AG09309 (cell line): ENCODE measurements at regions not wholly inside any gene's neighbourhood (a gene's known extent, or its start where the extent isn't known, plus 50 kb on each side); places are given as distances from the start of the nearest gene placed in this dataset.
A peak's percentile ranks its signal among the peaks of the same experiment; 100 is the strongest.

Source experiments
- DNase-seq: peaks from one replicate; pipeline ENCODE4 v3.0.0-alpha.2; 2010; ENCODE audit warnings: low read depth
- H3K4me3 ChIP-seq: 2 replicates; pipeline ENCODE4 v1.5.1; 2011; ENCODE audit warnings: mild to moderate bottlenecking, low read depth, low read length, moderate library complexity; ENCODE audit not compliant: control insufficient read depth
- TF ChIP-seq, protein P1 (sequence below): IDR thresholded peaks from 2 replicates; pipeline ENCODE4 v1.5.1; 2011; ENCODE audit warnings: mild to moderate bottlenecking, low read depth, low read length, inconsistent platforms; ENCODE audit not compliant: insufficient read depth, control insufficient read depth; ENCODE audit errors: missing control alignments

DNA sequence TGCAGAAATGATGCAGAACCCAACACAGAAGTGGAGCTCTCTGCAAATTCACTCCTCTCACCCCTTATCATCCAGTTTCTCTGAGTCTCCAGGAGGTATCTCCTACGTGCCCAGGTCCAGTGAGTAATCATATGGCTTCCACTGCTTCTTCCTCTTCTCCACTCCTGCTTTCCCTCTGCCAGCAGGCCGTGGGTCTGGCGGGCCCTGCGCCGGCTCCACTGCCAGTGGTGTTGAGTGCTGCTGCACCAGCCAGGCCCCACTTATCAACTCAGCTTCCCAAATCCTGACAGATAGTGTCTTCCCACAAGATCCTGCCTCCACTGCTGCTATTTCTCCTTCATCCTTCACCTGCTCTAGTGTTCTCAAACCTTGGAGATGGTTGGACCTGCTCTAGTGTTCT lies 227.6 kb upstream of the PARD3B start:
- TF ChIP-seq, protein P1, sequence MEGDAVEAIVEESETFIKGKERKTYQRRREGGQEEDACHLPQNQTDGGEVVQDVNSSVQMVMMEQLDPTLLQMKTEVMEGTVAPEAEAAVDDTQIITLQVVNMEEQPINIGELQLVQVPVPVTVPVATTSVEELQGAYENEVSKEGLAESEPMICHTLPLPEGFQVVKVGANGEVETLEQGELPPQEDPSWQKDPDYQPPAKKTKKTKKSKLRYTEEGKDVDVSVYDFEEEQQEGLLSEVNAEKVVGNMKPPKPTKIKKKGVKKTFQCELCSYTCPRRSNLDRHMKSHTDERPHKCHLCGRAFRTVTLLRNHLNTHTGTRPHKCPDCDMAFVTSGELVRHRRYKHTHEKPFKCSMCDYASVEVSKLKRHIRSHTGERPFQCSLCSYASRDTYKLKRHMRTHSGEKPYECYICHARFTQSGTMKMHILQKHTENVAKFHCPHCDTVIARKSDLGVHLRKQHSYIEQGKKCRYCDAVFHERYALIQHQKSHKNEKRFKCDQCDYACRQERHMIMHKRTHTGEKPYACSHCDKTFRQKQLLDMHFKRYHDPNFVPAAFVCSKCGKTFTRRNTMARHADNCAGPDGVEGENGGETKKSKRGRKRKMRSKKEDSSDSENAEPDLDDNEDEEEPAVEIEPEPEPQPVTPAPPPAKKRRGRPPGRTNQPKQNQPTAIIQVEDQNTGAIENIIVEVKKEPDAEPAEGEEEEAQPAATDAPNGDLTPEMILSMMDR: no peak
- H3K4me3 ChIP-seq: no peak overlapping the region
- DNase-seq: no peak

DNA sequence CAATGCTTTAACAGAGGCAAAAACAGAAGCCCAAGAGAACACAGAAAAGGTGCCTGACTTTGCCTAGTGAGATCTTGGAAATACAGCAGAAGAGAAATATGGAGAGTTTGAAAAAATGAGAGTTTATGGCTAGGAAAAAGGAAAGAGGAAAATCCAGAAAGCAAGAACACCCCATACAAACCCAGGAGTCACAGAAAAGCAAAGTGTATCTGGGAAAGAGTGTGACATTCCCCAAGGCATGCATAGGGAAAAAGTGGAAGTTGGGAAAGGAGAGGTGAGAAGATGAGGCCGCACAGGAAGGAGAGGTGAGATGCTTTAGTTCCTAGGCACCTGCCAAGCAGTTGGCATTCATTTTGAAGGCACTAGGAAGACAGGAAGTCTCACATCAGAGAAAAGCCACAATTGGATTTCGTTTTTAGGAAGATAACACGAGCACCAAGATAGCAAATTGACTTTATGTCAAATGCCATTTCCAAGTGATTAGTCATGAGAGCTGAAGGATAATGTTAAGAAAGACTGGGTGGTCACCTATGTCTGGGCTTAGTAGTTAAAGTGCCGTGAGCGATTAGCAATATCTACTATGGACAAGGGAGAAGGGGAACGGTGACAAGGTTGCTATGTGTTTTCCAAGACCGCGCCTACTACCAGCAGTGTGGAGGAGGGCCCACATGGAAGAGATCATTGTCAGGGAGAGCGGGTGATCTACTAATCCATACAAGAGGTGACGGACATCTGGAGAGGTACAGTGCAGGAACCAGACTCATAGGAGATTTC lies 224.1 kb upstream of the PARD3B start:
- TF ChIP-seq, protein P1: no peak
- DNase-seq: no peak
- H3K4me3 ChIP-seq: no peak overlapping the region

DNA sequence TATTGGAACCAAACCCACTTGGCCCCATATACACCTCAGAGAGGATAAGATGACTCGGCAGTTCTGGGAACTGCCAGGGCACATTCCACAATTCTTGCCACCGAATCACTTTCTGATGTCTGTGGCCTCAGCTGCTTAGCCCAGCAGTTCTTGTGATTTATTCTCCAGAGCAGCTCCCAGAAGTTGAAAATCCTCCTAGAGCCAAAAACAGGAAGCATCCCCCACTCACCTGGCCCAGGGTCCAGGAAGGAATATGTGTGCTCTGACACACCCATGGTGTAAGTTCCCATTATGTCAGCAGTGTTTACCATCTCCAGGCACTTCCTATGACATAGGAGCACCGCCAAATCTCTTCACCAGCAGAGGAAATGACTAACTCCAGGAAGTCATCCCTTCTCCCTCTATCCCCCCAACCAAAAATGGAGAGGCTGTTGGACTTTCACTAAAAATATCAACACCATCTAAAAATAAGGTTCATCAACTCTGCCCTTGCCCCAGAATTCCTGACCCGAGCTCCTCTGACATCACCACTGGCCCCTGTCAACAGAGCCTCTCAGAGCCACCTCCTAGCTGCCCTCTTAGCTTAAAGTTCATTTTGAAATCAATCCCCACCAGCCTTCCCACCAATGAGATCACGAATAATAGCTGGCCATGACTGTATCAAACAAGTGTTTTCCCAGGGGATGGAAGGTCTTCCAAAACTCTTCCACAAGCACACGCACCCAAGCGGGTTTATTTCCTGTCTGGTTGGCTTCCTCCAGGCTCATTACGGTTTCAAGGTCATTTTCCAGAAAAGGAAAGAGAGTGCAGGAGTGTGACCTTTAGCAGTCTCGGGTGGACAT lies 223.1 kb upstream of the PARD3B start:
- DNase-seq: no peak
- TF ChIP-seq, protein P1: no peak

DNA sequence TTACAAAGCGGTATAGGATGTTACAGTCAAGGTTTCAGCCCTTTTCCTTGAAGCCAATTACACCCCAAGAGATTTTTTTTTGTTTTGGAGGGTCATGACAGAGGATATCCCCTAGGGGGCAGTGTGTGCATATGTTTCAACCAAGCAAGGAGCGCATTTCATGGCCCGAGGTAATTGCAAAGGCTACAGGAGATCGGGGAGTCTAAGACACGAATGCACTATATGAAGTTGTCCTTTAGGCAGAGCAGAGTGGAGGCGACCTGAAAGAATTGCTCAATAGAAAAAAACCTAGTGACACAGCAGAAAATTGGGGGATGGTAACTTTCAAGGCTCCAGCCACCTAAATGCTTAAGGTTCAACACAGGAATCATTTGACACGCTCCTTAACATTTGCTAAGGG lies 219.8 kb upstream of the PARD3B start:
- peak; percentile 57 for DNase-seq
- TF ChIP-seq, protein P1: peak; percentile 73
- no peak overlapping the region for H3K4me3 ChIP-seq

More for the DNA sequence above, 223.1 kb upstream of the PARD3B start:
- H3K4me3 ChIP-seq: no peak overlapping the region

DNA sequence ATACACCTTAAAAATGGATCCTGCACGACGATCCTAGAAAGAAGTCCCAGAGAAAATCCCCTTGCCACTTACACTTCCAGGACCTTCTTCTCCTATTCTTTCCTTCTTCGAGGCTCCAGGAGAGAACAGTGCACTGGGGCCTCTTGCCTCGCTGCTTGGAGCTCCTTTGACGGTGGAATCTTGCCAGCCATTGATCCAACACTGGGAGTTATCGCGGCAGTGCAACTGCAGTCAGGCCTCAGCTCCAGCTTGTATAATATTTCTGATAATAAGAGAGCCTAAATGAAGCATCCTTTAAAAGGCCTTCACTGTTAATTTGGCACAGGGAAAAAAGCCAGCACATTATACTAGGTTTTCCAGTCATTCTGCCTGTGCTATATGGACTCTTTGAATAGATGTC lies 216.9 kb upstream of the PARD3B start:
- DNase-seq: no peak
- TF ChIP-seq, protein P1: no peak
- no peak overlapping the region for H3K4me3 ChIP-seq

DNA sequence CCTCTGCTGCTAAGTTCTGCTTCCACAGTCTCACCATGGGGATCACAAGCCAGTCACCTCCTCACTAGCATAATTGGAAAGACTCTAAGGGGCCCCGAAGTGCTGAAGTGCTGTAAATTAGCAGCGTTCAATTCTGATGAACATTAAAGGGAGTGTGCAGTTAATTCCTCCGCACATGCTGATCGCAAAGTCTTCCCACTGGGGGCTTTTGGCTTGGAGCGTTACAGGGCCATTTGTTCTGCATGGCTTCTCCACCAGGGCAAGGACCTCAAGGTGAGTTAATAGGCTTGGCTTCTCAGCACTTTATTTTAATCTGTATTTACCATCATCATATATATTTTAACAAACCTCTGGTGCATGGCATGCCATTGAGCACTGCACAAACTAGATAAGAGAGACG lies 216.3 kb upstream of the PARD3B start:
- TF ChIP-seq, protein P1: no peak
- no peak for DNase-seq
- no peak overlapping the region for H3K4me3 ChIP-seq
